COLO829 (cell line): ENCODE measurements at regions not wholly inside any gene's neighbourhood (a gene's known extent, or its start where the extent isn't known, plus 50 kb on each side); places are given as distances from the start of the nearest gene placed in this dataset.

Experiments used
- DNase-seq: peaks from one replicate; pipeline ENCODE4 v3.0.0; 2012; ENCODE audit warnings: low spot score

- no peak for DNase-seq
Measured at GRCh38 chr1:60350531-60350930, 277.0 kb upstream of the C1orf87 start.

DNA sequence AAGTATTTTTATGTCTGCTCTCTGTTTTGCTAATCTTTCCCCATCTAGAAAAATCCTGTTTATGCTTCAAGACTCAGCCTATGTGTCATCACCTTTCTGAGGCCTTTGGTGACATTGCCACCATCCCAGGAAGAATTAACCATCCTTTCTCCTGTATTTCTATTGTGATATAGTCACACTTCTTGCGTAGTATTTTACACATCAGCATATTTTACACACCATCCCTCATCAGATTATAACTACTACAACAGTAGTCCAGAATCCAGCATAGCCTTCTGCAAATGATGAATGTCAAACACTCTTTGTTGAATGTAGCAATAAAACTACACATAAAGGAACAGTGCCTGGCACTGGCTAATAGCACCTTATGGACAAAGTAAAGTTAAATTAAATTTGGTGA lies 275.3 kb upstream of the C1orf87 start:
- DNase-seq = no peak

- DNase-seq = no peak
Measured at GRCh38 chr1:60345621-60346020, 272.1 kb upstream of the C1orf87 start.

DNA sequence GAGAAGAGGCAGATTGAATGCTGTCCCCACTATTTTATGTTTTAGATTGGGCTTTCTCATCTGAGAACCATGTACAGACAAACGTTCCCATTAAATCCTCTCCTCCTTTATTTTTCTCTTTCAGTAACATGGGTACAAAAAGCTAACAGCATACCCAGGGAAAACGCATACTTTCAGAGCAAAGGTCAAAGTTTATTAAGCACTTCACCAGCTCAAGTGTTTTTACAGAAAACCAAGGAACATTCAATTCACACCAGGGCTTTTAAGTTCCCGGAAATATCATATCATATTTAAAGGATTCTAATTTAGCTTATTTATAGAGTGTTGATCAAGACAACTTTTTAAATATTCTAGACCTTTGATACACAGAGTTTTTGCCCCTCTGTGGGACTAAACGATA lies 271.5 kb upstream of the C1orf87 start:
- DNase-seq = no peak

GRCh38 chr1:60343736-60344135 lies 270.2 kb upstream of the C1orf87 start:
- DNase-seq = peak; percentile 13

DNA sequence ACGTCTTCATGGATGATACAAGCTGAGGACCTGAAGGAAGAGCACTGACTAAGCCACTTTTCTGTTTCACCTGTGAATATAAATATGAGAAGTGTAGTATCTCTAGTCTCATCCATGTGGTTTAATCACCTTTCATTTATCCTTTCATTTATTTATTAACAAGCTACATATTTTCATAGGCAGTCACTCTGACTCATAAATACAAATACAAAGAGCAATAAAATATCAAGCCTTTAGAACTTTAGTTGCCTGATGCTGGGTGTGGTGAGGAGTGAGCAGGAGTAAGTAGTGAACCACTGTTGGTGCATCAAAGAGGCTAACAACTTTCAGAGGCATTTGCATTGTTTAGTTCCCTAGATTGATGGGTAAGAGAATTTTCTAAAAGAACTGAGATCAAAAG lies 269.0 kb upstream of the C1orf87 start:
- DNase-seq = no peak

- no peak for DNase-seq
Measured at GRCh38 chr1:60341274-60341673, 267.7 kb upstream of the C1orf87 start.

- DNase-seq = no peak
Measured at GRCh38 chr1:60331647-60332046, 258.1 kb upstream of the C1orf87 start.

GRCh38 chr1:60329651-60330050 lies 256.1 kb upstream of the C1orf87 start:
- DNase-seq = no peak

- DNase-seq = no peak
Measured at GRCh38 chr1:60311838-60312237, 238.3 kb upstream of the C1orf87 start.

- DNase-seq = no peak
Measured at GRCh38 chr1:60299581-60299980, 226.0 kb upstream of the C1orf87 start.

DNA sequence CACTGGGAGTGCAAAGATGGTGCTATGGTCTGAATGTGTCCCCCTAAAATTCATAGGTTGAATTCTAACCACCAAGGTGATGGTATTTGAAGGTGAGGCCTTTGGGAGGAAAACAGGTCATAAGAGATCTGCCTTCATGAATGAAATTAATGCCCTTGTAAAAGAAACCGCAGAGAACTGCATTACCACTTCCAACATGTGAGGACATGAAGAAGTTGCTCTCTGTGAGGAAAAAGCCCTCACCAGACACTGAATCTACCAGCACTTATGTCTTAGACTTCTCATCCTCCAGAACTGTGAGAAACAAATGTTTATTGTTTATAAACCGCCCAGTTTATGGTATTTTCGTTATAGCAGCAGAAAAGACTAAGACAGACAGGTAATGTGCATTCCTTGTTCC lies 224.7 kb upstream of the C1orf87 start:
- DNase-seq = no peak

DNA sequence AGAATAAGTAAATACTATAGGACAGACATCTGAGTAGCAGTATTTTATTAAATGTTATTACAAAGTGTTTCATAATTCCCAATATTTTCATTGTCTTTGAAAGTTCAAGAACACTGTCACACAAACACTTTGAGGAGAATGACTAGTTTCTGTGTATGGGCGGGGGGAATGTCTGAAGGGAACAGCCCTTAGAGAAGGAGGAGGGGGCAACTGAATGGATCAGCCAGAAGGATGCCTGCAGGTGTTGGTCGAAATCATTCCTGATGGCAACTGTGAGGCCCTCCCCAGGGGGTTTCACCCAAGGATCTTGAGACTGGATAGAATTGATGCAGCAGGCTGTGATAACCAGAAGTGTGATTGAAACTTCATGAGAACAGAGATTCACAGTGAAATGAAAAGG lies 223.2 kb upstream of the C1orf87 start:
- DNase-seq = no peak

DNA sequence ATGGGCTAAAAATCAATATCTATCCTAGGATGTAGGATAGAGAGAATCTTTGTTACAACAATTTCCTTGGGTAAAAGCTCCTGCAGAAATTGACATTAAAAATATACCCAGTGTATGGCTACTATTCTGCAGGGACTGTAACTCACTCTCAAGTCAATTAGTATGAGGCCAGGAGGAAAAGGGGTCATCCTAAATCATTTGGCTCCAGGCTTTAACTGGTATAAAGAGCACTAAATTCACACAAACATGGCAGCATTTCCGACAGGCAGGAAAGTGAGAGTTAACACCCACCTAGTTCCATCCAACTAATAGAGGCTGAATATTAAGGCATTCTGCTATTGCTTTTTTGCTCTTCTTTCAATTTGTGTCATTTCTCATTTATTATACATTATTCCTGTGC lies 218.6 kb upstream of the C1orf87 start:
- DNase-seq = no peak

GRCh38 chr1:60290393-60290792 lies 216.8 kb upstream of the C1orf87 start:
- DNase-seq = no peak

DNA sequence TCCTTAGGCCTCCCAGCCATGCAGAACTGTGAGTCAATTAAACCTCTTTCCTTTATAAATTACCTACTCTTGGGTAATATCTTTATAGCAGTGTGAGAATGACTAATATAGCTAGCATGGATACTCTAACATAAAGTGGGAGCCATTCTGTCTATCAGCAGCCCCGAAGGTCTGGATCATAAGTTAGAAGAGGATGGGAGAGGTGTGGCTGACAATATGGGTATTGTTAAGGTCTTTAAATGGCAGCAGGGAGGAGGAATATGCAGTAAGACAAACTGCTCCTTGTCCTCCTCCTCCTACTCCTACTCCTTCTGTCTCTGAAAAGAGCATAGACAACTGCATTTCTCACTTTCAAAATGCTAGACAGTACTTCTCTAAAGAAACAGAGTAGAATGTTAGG lies 214.0 kb upstream of the C1orf87 start:
- DNase-seq = peak; percentile 81

DNA sequence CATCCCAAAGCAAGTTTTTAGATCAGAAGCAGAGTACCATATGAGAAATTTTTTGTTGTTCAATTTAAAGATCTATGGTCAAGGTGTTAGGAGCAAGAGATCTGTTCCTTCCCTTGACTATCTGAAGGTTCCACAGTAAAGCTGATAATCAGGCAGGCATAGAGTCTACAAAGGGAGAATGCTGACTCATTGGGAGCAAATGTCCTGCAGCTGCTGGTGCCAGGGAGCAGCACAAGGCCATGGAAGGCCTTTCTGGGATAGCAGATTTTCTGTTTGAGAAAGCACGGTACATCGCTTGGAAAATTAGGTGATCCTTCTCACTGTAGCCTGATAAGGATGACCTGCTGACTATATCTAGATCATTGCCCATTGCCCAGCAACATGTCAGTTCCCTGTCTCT lies 210.1 kb upstream of the C1orf87 start:
- DNase-seq = no peak

GRCh38 chr1:60281360-60281932 lies 207.9 kb upstream of the C1orf87 start:
- DNase-seq = peak; percentile 83

GRCh38 chr1:60280819-60281218 lies 207.2 kb upstream of the C1orf87 start:
- no peak for DNase-seq

DNA sequence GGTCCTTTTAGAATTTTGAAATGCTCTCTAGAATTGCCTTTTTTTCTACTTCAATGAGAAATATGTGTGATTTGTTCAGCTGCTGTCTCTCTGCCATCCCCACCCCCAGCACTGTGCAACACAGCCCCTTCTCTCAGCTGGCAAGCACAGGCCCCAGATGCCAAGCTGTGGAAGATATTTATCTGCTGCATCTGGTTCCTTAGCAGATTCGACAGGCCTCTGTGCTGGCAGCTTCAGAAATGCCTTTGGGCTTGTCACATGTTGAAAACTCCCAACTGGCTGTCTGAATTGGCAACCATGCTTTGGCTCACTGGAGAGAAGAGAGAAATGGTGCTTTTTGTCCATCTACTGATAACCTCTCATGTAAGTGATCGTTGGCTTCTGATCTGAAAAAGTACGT lies 206.7 kb upstream of the C1orf87 start:
- no peak for DNase-seq

DNA sequence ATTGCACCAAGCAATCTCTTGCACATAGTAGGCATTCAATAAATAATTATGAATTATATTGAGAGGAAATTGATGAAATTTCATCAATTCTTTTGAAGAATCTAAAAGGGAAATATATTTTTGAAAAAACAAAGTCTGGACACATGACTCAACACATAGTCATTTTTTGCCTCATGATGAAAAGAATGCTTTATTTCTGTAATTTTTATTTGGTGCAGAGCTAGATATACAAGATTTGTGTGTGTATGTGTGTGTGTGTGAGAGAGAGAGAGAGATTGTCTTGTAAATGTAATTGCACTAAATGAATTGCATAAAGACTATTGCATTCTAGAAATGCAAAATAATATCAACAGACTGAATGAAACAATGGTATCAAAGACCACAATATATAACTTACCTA lies 206.2 kb upstream of the C1orf87 start:
- DNase-seq = no peak

GRCh38 chr1:60277269-60277668 lies 203.7 kb upstream of the C1orf87 start:
- no peak for DNase-seq

GRCh38 chr1:60274422-60275290 lies 201.1 kb upstream of the C1orf87 start:
- no peak for DNase-seq

GRCh38 chr1:60273185-60273584 lies 199.6 kb upstream of the C1orf87 start:
- no peak for DNase-seq
